Right lobe of liver (tissue), 4 donors: ENCODE measurements at regions not wholly inside any gene's neighbourhood (a gene's known extent, or its start where the extent isn't known, plus 50 kb on each side); places are given as distances from the start of the nearest gene placed in this dataset.

ENCODE experiments used
- CTCF ChIP-seq, 4 donors: fragments of 200-600 bp in 3 of 4; fragments of 450-650 bp in 1 of 4; IDR thresholded peaks; one replicate each; pipeline versions ENCODE4 v1.5.1 to v1.8.0; 2016 to 2022; ENCODE audit warnings: antibody characterized with exemption in 4 of 4, mild to moderate bottlenecking in 2 of 4
- POLR2A ChIP-seq: fragments of 450-650 bp; IDR thresholded peaks from one replicate; pipeline ENCODE4 v1.6.1; 2017; ENCODE audit warnings: antibody characterized with exemption, mild to moderate bottlenecking
- donor health status: DM: no; HTN: no; CAD: no.
- donor health status: DM: no; HTN: no; CAD: no.
- donor health status: DM: no; HTN: yes; CAD: no.

GRCh38 chr16:5993356-5993755 is 895.8 kb upstream of the EEF2KMT start:
- TF ChIP-seq POLR2A (no peak), CTCF (IDR thresholded peaks at IDR 0.05) (no peak)
